Vagina (tissue), 2 donors: ENCODE measurements at regions not wholly inside any gene's neighbourhood (a gene's known extent, or its start where the extent isn't known, plus 50 kb on each side); places are given as distances from the start of the nearest gene placed in this dataset.

Source experiments
- POLR2A ChIP-seq, 2 donors: fragments of 450-650 bp; IDR thresholded peaks; one replicate each; pipeline ENCODE4 v1.6.1; 2017; ENCODE audit warnings: antibody characterized with exemption in 2 of 2, mild to moderate bottlenecking in 2 of 2, moderate library complexity in 2 of 2
- TF ChIP-seq, protein P1 (sequence below), 3 experiments: fragments of 450-650 bp in 2 of 3; fragments of 200-600 bp in 1 of 3; sonication (generic) in 1 of 3; IDR thresholded peaks; one replicate each; pipeline ENCODE4 v1.5.1; 2017 to 2019; ENCODE audit warnings: antibody characterized with exemption in 3 of 3, mild to moderate bottlenecking in 2 of 3, moderate library complexity in 2 of 3

DNA sequence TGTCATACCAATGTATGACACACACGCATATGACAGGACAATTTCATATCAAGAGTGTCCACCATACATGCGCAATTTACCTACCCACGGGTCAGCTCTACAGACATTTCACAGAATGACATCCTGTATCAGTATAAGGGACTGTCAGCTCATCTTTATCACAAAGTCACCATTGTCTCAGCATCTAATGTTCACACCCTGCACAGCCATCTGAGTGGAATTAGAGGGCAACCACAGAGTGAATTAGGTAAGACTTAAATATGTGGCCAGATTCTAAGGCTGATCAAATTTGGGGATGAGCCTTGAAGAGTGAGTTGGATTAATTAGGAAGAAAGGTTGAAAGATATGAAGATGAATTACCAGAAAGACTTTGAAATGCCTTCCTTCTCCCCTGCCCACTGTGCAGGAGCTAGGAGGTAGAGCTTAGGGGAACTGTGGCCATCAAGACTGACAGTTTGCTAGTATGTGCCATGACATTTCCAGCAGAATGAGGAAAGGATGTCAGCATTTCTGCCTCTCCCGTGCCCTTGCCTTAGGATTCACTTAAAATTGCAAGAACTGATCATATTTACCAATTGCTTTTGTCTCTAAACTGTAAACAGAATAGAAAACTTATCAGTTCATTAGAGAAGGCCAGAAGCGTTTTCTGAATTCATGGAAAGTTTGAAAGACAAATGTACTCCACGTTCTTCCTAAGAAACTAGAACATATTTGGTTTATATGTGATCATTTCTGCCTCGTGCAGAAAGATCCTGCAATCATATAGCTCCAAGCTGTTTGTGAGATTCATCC, 121.1 kb downstream of the DDX1 start:
- TF ChIP-seq, protein P1, sequence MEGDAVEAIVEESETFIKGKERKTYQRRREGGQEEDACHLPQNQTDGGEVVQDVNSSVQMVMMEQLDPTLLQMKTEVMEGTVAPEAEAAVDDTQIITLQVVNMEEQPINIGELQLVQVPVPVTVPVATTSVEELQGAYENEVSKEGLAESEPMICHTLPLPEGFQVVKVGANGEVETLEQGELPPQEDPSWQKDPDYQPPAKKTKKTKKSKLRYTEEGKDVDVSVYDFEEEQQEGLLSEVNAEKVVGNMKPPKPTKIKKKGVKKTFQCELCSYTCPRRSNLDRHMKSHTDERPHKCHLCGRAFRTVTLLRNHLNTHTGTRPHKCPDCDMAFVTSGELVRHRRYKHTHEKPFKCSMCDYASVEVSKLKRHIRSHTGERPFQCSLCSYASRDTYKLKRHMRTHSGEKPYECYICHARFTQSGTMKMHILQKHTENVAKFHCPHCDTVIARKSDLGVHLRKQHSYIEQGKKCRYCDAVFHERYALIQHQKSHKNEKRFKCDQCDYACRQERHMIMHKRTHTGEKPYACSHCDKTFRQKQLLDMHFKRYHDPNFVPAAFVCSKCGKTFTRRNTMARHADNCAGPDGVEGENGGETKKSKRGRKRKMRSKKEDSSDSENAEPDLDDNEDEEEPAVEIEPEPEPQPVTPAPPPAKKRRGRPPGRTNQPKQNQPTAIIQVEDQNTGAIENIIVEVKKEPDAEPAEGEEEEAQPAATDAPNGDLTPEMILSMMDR (IDR thresholded peaks at IDR 0.05) = no peak
- TF ChIP-seq POLR2A (IDR thresholded peaks at IDR 0.05) = no peak
